GM04503 (cell line): ENCODE measurements at regions not wholly inside any gene's neighbourhood (a gene's known extent, or its start where the extent isn't known, plus 50 kb on each side); places are given as distances from the start of the nearest gene placed in this dataset.

Experiments used
- DNase-seq: peaks from one replicate; pipeline ENCODE4 v3.0.0-alpha.2; 2012; ENCODE audit warnings: low read depth

DNA sequence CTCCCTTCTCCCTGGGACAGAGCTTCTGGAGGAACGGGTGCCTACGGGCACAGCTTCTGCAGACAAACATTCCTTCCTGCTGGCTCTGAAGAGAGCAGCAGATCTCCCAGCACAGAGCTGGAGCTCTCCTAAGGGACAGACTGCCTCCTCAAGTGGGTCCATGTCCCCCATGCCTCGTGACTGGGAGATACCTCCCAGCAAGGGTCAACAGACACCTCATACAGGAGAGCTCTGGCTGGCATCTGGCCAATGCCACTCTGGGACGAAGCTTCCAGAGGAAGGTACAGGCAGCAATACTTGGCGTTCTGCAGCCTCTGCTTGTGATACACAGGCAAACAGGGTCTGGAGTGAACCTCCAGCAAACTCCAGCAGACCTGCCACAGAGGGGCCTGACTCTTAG is 227.9 kb downstream of the SPATA31D1 start:
- DNase-seq = no peak

DNA sequence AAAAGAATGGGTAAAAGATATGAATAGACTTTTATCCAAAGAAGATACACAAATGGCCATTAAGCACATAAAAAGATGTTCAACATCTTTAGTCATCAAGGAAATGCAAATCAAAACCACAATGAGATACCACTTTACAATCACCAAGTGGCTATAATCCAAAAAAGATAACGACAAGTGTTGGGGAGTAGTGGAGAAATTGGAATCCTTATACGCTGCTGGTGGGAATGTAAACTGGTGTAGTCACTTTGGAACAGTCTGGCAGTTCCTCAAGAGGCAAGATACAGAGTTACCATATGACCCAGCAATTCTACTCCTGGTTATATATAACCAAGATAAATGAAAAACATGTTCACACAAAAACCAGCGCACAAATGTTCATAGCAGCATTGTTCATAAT is 234.9 kb downstream of the SPATA31D1 start:
- no peak for DNase-seq

DNA sequence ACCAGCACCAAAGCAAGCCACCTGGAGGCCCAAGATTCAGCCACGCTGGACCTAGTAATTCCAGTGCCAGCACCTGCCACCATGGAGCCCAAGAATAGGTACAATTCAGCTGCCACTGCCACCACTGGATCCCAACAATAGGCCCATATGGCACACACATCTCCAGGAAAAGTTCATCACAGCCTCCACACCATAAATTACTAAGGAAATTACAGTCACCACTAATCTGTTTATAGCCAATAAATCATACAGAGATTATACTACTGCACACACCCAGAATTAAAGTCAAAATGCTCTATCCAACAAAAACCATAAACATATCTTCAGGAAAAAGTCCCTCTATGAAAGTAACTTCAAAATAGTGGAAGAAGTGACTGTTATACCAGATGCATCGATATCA is 242.8 kb downstream of the SPATA31D1 start:
- no peak for DNase-seq

DNA sequence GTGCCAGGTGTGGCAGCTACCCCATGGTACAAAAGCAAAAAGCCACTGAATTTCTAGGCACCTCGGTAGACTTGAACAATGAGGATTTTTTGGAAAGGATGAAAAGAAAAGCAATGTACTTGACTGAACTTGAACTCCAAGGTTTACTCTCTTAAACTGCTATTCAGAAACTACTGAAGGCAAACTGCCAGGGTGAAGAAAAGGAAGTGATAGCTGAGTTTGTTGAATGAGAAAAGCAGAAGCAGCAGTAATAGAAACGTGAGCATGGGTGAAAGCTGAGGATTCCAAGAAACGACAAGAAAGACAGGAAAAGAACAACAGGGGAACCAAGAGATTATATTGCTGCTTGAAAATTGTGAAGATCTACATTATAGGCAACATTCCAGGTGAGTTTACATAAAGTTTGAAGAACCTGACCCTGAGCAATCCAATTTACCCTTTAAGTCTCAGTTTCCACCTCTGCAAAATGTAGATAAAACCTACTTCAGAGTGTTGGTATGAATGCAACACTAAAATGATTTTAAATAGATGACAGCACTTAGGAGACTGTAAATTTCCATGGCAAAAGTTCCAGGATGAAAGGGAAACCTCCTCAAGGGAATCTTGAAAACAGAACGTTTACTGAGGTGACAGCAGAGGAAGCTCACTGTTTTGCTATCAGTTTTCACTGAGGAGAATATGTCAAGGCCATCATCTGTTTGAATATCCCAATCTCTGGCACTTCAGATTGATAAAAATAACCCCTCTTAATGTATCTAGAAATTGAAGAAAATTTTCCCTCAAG is 245.8 kb downstream of the SPATA31D1 start:
- no peak for DNase-seq

DNA sequence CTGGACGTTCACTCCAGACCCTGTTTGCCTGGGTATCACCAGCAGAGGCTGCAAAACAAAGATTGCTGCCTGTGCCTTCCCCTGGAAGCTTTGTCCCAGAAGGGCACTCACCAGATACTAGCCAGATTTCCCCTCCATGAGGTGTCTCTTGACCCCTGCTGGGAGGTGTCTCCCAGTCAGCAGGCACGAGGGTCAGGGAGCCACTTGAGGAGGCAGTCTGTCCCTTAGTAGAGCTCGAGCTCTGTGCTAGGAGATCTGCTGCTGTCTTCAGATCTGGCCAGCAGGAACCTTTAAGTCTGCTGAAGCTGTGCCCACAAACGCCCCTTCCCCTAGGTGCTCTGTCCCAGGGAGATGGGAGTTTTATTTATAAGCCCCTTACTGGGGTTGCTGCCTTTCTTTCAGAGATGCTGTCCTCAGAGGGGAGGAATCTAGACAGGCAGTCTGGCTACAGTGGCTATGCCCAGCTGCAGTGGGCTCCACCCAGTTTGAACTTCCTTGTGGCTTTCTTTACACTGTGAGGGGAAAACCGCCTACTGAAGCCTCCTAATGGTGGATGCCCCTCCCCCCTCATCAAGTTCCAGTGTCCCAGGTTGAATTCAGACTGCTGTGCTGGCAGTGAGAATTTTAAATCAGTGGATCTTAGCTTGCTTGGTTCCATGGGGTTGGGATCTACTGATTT is 253.9 kb downstream of the SPATA31D1 start:
- DNase-seq = no peak

DNA sequence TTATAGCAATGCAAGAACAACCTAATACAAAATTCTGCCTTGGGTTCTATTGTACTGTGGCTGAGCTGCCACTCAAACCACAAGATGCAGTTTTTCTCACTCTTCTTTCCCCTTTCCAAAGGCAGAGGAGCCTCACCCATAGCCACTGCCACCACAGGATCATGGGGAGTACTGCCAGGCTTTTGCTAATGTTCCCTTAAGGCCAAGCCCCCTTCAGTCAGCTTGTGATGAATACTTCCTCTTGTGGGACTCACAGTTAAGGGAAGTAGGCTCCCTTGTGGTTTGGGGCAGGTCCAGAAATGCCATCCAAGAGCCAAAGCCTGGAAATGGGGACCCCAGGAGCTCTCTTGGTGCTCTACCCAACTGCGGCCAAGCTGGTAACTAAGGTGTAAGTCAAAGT is 258.7 kb downstream of the SPATA31D1 start:
- DNase-seq = no peak

DNA sequence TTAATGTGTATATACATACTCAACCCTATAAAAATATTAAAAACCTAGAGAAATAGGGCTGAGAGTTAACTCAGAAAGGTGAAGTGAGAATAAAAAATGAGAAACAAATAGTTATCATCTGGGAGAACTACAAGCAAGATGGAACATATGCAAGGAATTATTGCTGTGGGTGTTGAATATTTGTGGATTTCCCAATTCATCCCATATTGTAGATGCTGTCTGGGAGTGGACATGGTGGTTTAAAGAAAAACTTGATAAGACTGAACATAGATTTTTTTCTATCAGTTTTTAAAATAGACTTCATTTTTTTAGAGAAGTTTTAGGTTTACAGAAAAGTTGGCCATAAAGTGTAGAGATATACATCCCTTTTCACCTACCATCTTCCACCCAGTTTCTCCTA is 263.5 kb downstream of the SPATA31D1 start:
- DNase-seq = no peak

DNA sequence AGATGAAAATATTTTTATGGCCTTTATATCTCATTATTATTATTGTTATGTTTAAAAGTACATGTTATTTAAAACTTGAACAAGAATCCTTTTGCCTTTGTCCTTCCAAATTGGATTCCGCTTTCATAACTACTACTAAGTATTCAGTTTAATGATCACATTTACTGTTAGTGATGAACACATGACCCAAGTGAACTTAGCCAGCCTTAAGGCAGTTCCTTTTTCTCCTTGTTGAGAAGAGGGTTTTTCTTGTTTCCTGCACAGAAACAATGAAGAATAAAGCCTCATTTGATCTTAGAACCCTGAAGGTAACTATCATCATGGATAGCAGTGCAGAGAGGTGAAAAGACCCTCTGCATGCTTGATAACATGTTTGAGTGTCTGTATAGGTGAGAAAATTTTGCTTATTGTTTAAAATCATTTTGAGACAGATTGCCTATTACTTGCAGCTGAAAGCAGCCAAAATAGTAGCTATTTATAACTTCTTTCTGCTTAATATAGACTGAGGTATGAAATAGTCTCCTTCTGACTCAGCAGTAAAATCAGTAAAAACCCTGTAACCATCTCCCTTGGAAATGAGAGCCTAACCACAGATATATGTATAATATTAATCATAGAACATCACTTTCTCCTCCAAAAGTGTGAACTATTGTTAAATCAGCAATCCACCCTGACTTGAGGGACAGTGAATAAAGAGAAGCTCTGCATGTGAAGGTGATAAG is 266.2 kb downstream of the SPATA31D1 start:
- no peak for DNase-seq

DNA sequence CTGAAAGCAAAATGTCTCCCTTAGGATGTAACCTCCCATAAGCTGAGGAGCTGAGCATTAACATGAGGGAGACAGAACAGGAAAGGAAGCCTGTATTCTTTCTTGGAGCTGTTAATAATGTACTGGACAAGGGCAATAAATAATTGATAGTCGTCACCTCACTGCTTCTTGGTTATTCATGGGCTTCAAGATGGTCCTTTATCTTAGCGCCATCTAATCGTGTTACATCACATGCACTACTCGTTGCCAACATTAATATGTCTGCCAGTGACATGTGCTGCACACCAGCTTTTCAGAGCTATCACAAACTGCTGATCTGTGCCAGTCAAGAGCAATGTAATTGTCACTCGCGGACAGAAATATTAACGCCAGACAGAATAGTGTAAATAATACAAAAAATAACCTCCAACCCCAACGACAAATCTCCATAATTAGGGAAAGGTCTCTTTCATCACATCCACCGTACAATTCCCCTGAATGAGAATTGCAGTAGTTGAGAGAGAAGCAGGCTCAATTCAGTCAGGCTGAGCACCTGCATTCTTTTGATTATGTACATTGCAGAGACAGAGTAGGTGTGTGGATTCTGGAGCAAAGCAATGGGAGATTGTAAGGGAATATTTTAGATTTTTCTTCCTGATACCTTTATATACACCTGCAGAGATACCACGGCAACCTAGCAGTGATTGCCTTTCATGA is 267.1 kb downstream of the SPATA31D1 start:
- no peak for DNase-seq

DNA sequence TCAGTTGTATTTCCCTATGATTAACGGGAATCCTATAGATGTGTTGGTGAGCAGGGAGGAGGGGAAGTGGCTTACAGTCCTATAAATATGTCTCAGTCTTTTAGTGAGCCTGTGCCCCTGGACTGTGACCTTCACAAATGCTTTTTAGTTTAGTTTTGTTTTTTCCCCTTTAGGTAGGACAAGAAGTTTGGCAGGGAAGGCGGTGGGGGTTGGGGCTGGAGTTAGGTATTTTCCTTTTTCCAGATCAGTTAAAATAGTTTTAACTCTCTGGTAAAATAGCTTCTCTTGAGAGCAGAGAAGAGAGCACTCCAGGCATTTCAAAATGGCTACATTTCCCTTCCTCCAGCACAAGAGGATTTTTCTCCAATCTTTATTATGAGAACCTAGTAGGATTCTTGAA is 272.1 kb downstream of the SPATA31D1 start:
- DNase-seq = no peak

DNA sequence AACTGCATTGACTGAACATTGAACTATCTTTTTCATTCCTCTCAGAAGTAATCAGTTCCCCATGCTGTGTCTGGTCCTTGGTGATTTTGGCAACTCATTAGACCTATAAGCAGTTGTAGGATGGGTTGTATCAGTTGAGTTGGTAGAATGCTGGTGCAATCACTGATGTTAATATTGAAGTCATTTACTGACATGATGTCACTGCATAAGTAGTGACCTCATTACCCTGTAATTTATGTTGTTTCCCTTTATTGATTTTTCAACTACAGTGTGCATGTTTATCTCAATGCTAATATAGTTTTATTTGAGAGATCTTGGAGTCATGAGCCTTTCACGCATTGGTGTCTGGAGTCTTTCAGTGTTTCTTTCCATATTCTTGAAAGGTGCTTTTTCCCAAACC is 275.0 kb downstream of the SPATA31D1 start:
- DNase-seq = no peak

DNA sequence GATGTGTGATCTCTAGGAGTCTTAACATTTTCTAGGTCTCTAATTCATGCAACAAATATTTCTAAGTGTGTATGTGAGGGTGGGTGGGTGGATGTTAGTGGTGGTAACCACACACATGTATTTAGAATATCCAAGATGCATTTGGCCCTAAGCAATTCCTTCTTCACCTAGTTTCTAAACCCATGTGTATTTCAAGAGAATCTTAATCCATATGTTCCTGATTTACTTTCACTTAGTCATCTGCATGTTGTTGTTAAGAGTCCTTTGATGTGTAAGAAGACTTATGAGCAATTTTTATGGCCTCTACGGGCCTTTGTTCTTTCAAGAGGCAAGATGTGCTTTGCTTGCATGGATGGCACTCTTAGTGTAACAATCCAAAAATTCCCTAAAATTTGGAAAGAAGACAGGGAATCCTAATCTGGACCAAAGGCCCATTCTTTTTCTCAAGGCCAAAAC is 282.6 kb downstream of the SPATA31D1 start:
- peak; percentile 78 for DNase-seq

DNA sequence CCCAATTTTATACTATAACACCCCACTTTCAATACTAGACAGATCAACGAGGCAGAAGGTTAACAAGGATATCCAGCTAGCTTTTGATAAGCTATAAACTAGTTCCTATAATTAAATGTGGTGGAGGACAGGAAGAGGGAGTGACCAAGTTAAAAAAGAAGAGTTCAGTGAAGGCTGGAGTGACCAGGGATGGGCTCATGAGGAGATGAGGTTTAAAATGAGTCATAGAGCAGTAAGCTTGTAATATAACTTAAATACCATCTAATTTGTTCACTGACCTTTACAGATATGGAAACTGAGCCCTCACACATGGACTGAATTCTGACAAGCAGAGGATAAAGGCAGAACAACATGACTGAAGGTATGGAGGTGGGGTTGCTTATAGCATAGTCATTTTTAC is 284.5 kb downstream of the SPATA31D1 start:
- DNase-seq = no peak

DNA sequence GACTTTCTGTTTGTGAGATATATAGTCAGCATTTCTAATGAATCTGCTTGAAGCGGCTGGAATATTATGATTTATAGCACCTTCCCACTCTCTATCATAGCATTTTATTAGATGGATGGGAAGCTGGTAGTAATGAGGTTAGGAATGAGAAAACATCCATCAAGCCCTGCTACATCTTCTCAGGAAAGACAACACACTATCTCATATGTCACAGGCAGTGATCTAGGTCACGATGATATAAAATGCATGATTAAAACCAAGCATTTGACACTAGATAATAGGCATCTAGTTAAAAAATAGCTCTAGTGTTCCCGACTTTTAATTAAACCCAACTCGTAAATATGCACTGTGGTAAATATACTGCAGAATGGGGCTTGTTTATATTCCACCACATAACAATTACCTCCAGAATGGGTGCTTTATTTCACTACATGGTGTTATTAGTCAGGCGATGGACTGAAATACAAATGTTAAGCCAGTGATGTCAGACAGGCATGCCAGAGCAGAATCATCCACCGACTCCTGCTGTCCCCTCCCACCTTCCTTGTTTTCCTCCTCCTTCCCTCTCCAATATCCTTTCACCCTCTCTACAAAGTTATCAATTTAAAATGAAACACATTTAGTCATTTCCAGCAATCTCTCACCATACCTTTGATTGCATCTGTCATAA is 286.8 kb downstream of the SPATA31D1 start:
- no peak for DNase-seq

DNA sequence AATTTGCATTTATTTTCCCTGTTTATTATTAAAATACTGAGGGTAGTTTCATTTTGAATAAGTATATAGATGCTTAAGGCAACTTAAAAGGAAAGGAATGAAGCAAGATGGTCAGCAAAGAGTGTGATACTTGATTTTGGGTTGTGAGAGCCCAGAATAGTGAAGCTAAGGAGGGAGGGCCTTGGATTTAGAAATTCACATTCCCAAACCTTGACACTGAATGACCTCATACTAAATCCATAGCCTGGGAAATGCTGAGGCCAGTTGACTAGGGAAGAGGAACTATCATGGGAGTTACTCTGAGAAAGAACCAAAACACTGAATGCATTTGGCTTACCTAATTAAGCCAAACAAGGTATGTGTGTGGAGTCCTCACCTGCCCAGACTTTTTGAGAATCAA is 292.5 kb downstream of the SPATA31D1 start:
- DNase-seq = no peak

DNA sequence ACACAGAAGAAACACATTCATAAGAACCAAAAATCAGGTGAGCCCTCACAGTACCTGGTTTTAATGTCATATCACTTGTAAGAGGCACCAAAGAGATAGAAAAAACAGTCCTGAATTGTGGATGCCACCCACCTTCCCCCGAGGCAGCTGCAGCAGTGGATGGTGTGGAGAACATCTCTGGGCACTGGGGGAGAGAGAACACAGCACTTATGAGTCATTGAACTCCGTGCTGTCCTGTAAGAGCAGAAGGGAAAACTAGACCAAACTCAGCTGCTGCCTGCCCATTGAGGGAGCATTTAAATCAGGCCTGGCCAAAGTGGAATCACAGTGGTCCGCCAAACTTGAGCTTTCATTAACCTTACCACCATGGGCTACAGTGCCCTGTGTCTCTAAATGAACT is 296.2 kb downstream of the SPATA31D1 start:
- DNase-seq = no peak

DNA sequence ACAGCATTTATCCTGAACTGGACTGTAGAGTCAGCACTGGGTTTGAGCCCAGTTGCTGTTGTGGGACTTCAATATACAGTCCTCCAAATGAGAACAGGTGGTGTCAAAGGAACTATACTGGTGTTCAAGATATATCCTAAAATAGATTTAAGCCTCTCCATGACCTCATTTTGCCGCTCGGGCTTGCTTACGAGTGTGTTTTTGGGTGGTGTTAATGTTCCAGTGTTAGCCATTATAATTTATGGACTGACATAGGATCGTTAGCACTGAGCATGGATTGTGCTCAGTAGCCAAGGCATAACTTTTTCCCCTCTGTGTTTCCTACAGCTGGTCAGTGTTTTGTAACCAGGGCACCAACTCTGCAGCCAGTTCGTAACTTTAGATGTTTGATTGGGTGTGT is 306.6 kb downstream of the SPATA31D1 start:
- DNase-seq = no peak

DNA sequence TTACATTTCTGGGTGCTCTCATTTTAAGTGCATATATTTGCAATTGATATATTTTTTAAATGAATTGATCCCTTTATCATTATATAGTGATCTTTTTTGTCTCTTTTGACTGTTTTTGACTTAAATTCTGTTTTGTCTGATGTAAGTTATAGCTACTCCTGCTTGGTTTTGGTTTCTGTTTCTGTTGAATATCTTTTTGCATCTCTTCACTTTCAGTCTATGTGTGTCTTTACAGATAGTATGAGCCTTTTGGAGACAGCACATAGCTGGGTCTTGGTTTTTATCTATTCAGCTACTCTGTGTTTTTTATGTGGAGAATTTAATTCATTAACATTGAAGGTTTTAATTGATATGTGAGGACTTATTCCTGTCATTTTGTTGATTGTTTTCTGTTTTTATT is 311.3 kb downstream of the SPATA31D1 start:
- DNase-seq = no peak

DNA sequence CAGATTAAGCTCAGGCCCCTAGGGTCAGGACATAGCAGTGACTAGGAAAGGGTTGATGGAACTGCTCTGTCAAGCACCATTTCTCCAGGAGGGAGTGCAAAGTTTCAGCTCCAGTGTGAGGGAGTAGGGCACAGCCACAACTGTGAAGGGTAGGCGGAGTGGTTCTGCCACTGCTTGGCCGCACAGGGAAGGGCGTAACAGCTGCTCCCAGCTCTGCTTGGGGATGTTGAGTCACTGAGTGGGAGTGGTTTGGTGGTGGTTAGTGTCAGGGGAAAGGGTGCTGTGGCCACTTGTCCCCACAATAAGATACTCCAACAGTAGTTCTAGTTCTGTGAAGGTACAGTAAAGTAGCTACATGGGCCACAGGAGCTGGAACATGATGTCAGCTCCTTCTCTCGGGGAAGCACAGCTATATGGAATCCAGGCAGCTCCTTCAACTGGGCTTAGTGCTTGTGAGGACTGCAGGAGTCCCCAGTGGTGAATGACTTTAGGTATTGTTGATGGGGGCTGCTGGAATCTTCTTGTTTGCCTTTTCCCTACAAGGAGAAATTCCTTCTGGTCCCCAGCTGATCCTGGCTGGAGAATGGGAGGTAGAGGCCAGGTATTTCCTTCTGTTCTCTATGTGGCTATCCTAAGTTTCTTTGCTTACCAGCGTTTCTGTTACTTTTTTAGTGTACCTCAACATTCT is 314.5 kb downstream of the SPATA31D1 start:
- DNase-seq = no peak

DNA sequence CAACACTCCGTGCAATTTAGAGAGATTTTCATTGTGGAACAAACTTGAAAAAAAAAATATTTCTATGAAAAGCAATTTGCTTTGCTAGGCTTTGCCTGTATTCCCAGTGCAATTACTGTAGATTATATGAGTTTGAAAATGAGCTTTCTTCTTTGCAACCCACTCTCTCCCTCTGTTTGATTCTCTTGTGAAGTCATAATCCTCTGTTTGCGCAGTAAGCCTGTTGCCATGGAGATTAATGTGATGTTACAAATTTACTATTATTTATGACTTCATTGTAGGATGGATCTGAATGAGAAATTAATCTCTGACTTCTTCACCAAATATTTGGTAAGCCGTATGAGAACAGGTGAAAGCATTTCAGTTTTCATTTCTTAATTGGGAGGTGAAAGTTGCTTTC is 320.3 kb downstream of the SPATA31D1 start:
- DNase-seq = no peak

DNA sequence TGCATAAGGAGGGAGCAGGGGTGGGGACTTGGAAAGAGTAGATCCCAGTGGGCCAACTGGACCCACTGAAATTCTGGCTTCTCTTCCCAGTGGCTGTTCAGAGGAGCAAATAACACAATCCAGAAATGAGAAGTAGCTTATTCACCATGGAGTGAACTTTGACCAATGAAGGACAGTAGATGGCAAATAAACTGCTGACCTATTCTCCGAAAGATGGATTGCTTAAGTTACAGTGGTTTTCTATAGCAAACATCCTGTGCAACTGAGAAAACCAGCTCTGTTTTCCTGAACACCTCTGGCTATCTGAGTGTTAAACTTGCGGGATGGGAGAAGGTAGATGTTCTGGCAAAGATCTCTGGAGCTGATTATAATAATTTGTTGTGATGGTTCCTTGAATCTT is 325.1 kb downstream of the SPATA31D1 start:
- no peak for DNase-seq
